GM12872 (cell line): ENCODE measurements at regions not wholly inside any gene's neighbourhood (a gene's known extent, or its start where the extent isn't known, plus 50 kb on each side); places are given as distances from the start of the nearest gene placed in this dataset.

ENCODE experiments used
- CTCF ChIP-seq: IDR thresholded peaks from 3 replicates; pipeline ENCODE4 v1.5.1; 2011; ENCODE audit warnings: low read depth, mild to moderate bottlenecking, low read length, moderate library complexity; ENCODE audit not compliant: insufficient read depth

- TF ChIP-seq CTCF, result no peak
These were observed 242.6 kb upstream of the FZD8 start for GRCh38 chr10:35884657-35885071.

DNA sequence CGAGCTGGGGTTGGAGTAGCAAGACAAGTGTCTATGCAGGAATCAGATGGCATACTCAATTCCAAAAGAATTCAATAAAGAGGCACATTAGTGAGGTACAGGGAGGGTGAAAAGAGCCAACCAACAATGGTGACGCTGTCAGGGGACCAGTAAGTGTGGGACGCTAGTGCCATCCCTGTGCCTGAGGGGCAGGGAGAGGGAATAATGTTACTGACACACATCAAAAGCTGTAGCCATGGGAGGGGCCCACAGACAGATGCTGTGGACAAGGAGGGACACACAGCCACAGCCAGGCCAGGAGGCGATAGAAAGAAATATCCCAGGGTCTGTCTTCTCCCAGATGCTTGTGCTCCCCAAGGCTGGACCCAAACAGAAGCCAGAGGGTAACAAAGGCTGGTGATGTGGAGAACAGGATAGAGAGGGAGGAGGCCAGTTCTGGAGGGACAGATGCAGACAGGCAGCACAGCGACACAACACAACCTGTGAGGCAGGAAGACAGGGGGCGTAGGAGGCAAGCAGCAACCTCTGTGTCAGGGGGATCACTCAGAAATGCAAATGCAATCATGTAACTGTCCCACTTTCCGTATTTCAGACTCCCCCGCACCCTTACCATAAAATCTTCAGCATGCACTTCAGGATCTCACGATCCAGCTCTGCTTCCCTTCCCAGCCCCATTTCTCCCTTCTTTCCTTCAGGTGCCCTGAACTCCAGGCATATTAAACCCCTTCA is 240.5 kb upstream of the FZD8 start:
- TF ChIP-seq CTCF, result no peak

DNA sequence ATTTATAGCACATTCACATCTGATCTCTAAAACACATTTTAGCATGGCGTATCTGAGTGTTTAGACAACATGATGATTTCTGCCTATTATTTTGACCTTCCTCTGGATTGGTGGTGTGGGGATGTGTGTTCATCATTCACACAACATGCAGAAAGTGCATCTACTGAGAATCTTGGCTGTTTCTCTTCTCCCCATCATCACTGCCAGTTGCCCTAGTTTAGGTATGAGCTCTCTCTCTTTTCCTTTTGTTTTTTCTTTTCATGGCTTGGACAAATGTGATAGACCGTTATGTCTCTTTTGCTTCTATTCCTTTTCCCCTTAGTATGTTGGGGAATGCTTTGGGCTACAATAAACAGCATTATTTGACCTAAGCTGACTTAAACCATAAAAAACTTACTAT is 239.2 kb upstream of the FZD8 start:
- TF ChIP-seq CTCF, result no peak

GRCh38 chr10:35876248-35876647 is 234.2 kb upstream of the FZD8 start:
- TF ChIP-seq CTCF, result no peak

- no peak for TF ChIP-seq CTCF
These were observed 233.1 kb upstream of the FZD8 start for GRCh38 chr10:35875016-35875676.

GRCh38 chr10:35874311-35875015 is 232.4 kb upstream of the FZD8 start:
- TF ChIP-seq CTCF, result no peak

GRCh38 chr10:35872671-35873070 is 230.6 kb upstream of the FZD8 start:
- TF ChIP-seq CTCF, result no peak
